Vagina (tissue), 2 donors: ENCODE measurements at regions not wholly inside any gene's neighbourhood (a gene's known extent, or its start where the extent isn't known, plus 50 kb on each side); places are given as distances from the start of the nearest gene placed in this dataset.

ENCODE experiments used
- POLR2A ChIP-seq, 2 donors: fragments of 450-650 bp; IDR thresholded peaks; one replicate each; pipeline ENCODE4 v1.6.1; 2017; ENCODE audit warnings: antibody characterized with exemption in 2 of 2, mild to moderate bottlenecking in 2 of 2, moderate library complexity in 2 of 2
- TF ChIP-seq, protein P1 (sequence below), 3 experiments: fragments of 450-650 bp in 2 of 3; fragments of 200-600 bp in 1 of 3; sonication (generic) in 1 of 3; IDR thresholded peaks; one replicate each; pipeline ENCODE4 v1.5.1; 2017 to 2019; ENCODE audit warnings: antibody characterized with exemption in 3 of 3, mild to moderate bottlenecking in 2 of 3, moderate library complexity in 2 of 3

- TF ChIP-seq, protein P1, sequence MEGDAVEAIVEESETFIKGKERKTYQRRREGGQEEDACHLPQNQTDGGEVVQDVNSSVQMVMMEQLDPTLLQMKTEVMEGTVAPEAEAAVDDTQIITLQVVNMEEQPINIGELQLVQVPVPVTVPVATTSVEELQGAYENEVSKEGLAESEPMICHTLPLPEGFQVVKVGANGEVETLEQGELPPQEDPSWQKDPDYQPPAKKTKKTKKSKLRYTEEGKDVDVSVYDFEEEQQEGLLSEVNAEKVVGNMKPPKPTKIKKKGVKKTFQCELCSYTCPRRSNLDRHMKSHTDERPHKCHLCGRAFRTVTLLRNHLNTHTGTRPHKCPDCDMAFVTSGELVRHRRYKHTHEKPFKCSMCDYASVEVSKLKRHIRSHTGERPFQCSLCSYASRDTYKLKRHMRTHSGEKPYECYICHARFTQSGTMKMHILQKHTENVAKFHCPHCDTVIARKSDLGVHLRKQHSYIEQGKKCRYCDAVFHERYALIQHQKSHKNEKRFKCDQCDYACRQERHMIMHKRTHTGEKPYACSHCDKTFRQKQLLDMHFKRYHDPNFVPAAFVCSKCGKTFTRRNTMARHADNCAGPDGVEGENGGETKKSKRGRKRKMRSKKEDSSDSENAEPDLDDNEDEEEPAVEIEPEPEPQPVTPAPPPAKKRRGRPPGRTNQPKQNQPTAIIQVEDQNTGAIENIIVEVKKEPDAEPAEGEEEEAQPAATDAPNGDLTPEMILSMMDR (IDR thresholded peaks at IDR 0.05): no peak
- no peak for TF ChIP-seq POLR2A (IDR thresholded peaks at IDR 0.05)
Observed at GRCh38 chr3:96266395-96267190, 547.8 kb upstream of the EPHA6 start.
